ENCODE measurements at regions not wholly inside any gene's neighbourhood (a gene's known extent, or its start where the extent isn't known, plus 50 kb on each side); places are given as distances from the start of the nearest gene placed in this dataset.
"Not testable (repeated sequence)": the region's sequence is repeated elsewhere in the genome, so short reads cannot be mapped to it uniquely, and the experiment has no call there.

GRCh38 chr22:25462474-25463346 is 101.8 kb upstream of the GRK3 start:
- peak; percentile 41 to 65 (median 48) for DNase-seq

- not testable (repeated sequence) for DNase-seq
Measured at GRCh38 chr22:25463347-25463628, 101.2 kb upstream of the GRK3 start.

GRCh38 chr22:25464326-25464725 is 100.1 kb upstream of the GRK3 start:
- not testable (repeated sequence) for DNase-seq

- no peak for DNase-seq
Measured at GRCh38 chr22:25465949-25466348, 98.5 kb upstream of the GRK3 start.

- DNase-seq = no peak
Measured at GRCh38 chr22:25472382-25472781, 92.1 kb upstream of the GRK3 start.

- no peak for DNase-seq
Measured at GRCh38 chr22:25475257-25476022, 89.0 kb upstream of the GRK3 start.

- DNase-seq = no peak
Measured at GRCh38 chr22:25477358-25477757, 87.1 kb upstream of the GRK3 start.

GRCh38 chr22:25478111-25478510 is 86.4 kb upstream of the GRK3 start:
- DNase-seq = no peak

GRCh38 chr22:25478528-25478927 is 85.9 kb upstream of the GRK3 start:
- DNase-seq = no peak

- not testable (repeated sequence) for DNase-seq
Measured at GRCh38 chr22:25480868-25481267, 83.6 kb upstream of the GRK3 start.

GRCh38 chr22:25482091-25482760 is 82.2 kb upstream of the GRK3 start:
- DNase-seq = no peak

GRCh38 chr22:25482868-25483639 is 81.4 kb upstream of the GRK3 start:
- DNase-seq = no peak

GRCh38 chr22:25483931-25484330 is 80.5 kb upstream of the GRK3 start:
- no peak for DNase-seq

- no peak for DNase-seq
Measured at GRCh38 chr22:25484521-25485315, 79.8 kb upstream of the GRK3 start.

GRCh38 chr22:25485626-25486545 is 78.6 kb upstream of the GRK3 start:
- DNase-seq = no peak

GRCh38 chr22:25487508-25487907 is 77.0 kb upstream of the GRK3 start:
- DNase-seq = no peak

- no peak for DNase-seq
Measured at GRCh38 chr22:25488244-25489020, 76.0 kb upstream of the GRK3 start.

- DNase-seq = no peak
Measured at GRCh38 chr22:25489947-25490346, 74.5 kb upstream of the GRK3 start.

GRCh38 chr22:25490896-25491295 is 73.6 kb upstream of the GRK3 start:
- DNase-seq = no peak

GRCh38 chr22:25492162-25492561 is 72.3 kb upstream of the GRK3 start:
- no peak for DNase-seq
